Osteoblast (primary cell): ENCODE measurements at regions not wholly inside any gene's neighbourhood (a gene's known extent, or its start where the extent isn't known, plus 50 kb on each side); places are given as distances from the start of the nearest gene placed in this dataset.

Experiments used
- DNase-seq: peaks from one replicate; pipeline ENCODE4 v3.0.0; 2011; ENCODE audit warnings: low spot score, mixed read lengths; ENCODE audit not compliant: insufficient read length; ENCODE audit errors: missing footprints
- H2AFZ ChIP-seq: 2 replicates; pipeline ENCODE4 v1.6.0; 2011; ENCODE audit warnings: mild to moderate bottlenecking, low read length
- H3K27ac ChIP-seq: 2 replicates; pipeline ENCODE4 v1.5.1; 2011; ENCODE audit warnings: mild to moderate bottlenecking, low read depth, low read length, moderate library complexity
- H3K27me3 ChIP-seq: 2 replicates; pipeline ENCODE4 v1.6.0; 2012; ENCODE audit warnings: mild to moderate bottlenecking, control low read depth, inconsistent platforms, low read length, moderate library complexity; ENCODE audit not compliant: insufficient read depth
- H3K36me3 ChIP-seq: 2 replicates; pipeline ENCODE4 v1.5.1; 2011; ENCODE audit warnings: mild to moderate bottlenecking, low read length, control low read depth, moderate library complexity; ENCODE audit not compliant: insufficient read depth
- H3K4me1 ChIP-seq: 2 replicates; pipeline ENCODE4 v1.5.1; 2011; ENCODE audit warnings: mild to moderate bottlenecking, low read length, control low read depth, moderate library complexity; ENCODE audit not compliant: insufficient read depth
- H3K4me2 ChIP-seq: 2 replicates; pipeline ENCODE4 v1.6.0; 2011; ENCODE audit warnings: mild to moderate bottlenecking, low read length; ENCODE audit not compliant: insufficient read depth
- H3K4me3 ChIP-seq: fragments of 200-600 bp; sonication (generic); 3 replicates; pipeline ENCODE4 v1.5.1; 2012; ENCODE audit warnings: mild to moderate bottlenecking, low read length, inconsistent platforms; ENCODE audit not compliant: insufficient read depth
- H3K79me2 ChIP-seq: 2 replicates; pipeline ENCODE4 v1.6.0; 2012; ENCODE audit warnings: mild to moderate bottlenecking, low read length, control low read depth, inconsistent platforms; ENCODE audit not compliant: insufficient read depth
- H3K9me3 ChIP-seq: 2 replicates; pipeline ENCODE4 v1.5.1; 2011; ENCODE audit warnings: low read depth, low read length, control low read depth
- H4K20me1 ChIP-seq: 2 replicates; pipeline ENCODE4 v1.6.0; 2012; ENCODE audit warnings: mild to moderate bottlenecking, low read length, control low read depth; ENCODE audit not compliant: insufficient read depth
- TF ChIP-seq, protein P1 (sequence below): IDR thresholded peaks from 2 replicates; pipeline ENCODE4 v1.5.1; 2011; ENCODE audit warnings: mild to moderate bottlenecking, low read depth, low read length, moderate library complexity; ENCODE audit errors: extremely low read depth

DNA sequence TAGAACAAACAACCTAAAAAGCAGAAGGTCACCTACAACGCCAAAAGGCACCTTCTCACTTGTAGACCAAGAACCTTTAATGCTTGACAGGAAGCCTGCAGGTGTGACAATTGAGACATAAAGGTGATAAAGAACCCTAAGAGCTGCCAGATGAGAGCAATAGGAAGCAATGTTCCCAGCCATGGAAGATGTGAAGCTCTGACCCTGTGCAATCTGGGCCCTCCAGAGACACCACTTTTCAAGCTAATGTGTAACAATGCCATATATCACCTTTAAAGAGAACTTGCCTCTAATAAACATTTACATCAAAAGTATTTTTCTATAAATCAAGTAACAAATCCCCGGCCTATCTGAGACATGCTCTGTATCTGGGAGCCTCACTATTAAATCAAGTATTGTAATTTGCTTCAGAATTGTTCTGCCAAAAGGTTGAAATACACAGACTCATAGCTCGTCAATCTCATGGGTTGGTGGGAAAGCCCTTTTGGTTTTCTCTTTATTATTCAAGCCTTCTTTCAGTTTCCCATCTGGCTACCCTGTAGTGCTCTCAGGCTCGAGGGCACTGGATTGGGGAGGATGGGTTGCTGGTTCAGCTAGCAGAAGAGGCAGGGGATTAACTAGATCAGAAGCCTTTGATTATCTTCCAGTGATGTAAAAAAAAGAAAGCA is 368.9 kb downstream of the BUD13 start:
- DNase-seq: no peak
- Histone ChIP-seq H3K27me3 (no peaks in the 10 kb centered on the region), H3K4me2 (no peak overlapping the region), H3K36me3 (no peaks in the 10 kb centered on the region), H2AFZ (no peak overlapping the region), H3K4me1 (no peaks in the 10 kb centered on the region), H3K9me3 (no peaks in the 10 kb centered on the region), H3K27ac (no peak overlapping the region), H4K20me1 (no peaks in the 10 kb centered on the region), H3K4me3 (no peak overlapping the region), H3K79me2 (no peaks in the 10 kb centered on the region)
- TF ChIP-seq, protein P1, sequence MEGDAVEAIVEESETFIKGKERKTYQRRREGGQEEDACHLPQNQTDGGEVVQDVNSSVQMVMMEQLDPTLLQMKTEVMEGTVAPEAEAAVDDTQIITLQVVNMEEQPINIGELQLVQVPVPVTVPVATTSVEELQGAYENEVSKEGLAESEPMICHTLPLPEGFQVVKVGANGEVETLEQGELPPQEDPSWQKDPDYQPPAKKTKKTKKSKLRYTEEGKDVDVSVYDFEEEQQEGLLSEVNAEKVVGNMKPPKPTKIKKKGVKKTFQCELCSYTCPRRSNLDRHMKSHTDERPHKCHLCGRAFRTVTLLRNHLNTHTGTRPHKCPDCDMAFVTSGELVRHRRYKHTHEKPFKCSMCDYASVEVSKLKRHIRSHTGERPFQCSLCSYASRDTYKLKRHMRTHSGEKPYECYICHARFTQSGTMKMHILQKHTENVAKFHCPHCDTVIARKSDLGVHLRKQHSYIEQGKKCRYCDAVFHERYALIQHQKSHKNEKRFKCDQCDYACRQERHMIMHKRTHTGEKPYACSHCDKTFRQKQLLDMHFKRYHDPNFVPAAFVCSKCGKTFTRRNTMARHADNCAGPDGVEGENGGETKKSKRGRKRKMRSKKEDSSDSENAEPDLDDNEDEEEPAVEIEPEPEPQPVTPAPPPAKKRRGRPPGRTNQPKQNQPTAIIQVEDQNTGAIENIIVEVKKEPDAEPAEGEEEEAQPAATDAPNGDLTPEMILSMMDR: no peak

DNA sequence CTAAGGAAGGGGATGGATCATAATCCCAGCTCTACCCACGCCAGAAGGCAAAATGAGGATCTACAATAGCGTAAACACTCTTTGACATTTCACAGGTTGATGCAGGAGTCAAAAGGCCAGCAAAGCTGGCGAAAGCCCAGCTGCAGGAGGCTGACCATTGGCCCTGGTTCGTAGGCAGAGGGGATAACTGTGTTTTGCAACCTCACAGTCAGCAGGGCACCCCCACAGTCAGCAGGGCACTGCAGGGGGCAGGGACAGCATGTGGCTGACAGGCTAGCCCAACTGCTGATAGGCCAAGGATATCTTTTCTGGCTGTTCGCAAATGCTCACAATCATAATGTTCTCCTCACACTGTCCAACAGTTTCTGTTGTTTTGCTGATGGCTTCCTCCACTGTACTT is 372.7 kb downstream of the BUD13 start:
- Histone ChIP-seq H3K27ac (no peak overlapping the region), H3K79me2 (no peaks in the 10 kb centered on the region), H3K27me3 (no peaks in the 10 kb centered on the region), H4K20me1 (no peaks in the 10 kb centered on the region), H3K36me3 (no peaks in the 10 kb centered on the region), H2AFZ (no peak overlapping the region), H3K4me3 (no peak overlapping the region), H3K9me3 (no peaks in the 10 kb centered on the region), H3K4me1 (no peaks in the 10 kb centered on the region), H3K4me2 (no peak overlapping the region)
- TF ChIP-seq, protein P1: no peak
- DNase-seq: no peak

DNA sequence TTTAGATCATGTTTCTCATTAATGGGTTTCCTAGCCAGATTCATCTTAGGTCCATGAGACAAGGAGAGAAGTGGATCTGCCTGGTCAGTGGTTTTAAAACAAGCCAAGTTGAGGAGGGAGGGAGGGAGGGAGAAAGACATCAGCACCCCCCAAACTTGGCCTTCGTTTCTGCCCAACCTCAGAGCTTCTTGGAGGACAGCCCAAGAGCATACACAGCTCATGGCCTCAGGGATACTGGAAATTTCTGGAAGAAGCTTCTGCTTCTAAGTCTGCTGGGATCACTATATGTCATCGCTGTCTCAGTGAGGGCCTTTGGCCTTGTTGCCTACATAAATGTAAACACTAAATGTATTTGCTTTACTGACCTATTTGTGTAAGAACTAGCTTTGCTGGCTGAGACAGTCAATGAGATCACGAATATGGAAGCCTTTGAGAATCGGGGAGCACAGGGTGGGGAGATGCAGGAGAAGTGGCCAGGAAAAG is 375.1 kb downstream of the BUD13 start:
- Histone ChIP-seq H3K79me2 (no peaks in the 10 kb centered on the region), H3K4me3 (no peak overlapping the region), H3K27ac (no peak overlapping the region), H2AFZ (no peak overlapping the region), H3K27me3 (no peaks in the 10 kb centered on the region), H4K20me1 (no peaks in the 10 kb centered on the region), H3K4me2 (no peak overlapping the region), H3K4me1 (no peaks in the 10 kb centered on the region), H3K36me3 (no peaks in the 10 kb centered on the region), H3K9me3 (no peaks in the 10 kb centered on the region)
- TF ChIP-seq, protein P1: no peak
- DNase-seq: no peak

DNA sequence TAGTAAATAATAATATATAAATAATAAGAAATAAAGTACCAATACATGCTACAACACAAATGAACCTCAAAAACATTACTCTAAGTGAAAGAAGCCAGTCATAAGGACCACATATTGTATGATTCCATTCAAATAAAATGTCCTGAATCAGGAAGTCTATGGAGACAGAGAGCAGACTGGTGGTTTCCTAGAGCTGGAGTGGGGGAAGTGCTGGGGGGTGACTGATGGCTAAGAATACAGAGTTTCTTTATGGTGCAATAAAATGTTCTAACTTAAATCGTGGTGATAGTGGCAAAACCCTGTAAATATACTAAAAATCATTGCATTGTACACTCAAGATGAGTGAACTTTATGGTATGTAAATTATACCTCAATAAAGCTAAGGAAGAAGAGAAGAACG is 376.5 kb downstream of the BUD13 start:
- TF ChIP-seq, protein P1: no peak

More for the DNA sequence above, 376.5 kb downstream of the BUD13 start:
- Histone ChIP-seq H4K20me1 (no peaks in the 10 kb centered on the region), H2AFZ (no peak overlapping the region), H3K4me3 (no peak overlapping the region), H3K27me3 (no peaks in the 10 kb centered on the region), H3K27ac (no peak overlapping the region), H3K4me1 (no peaks in the 10 kb centered on the region), H3K9me3 (no peaks in the 10 kb centered on the region), H3K36me3 (no peaks in the 10 kb centered on the region), H3K4me2 (no peak overlapping the region), H3K79me2 (no peaks in the 10 kb centered on the region)
- DNase-seq: no peak
